ENCODE measurements at regions not wholly inside any gene's neighbourhood (a gene's known extent, or its start where the extent isn't known, plus 50 kb on each side); places are given as distances from the start of the nearest gene placed in this dataset.

DNA sequence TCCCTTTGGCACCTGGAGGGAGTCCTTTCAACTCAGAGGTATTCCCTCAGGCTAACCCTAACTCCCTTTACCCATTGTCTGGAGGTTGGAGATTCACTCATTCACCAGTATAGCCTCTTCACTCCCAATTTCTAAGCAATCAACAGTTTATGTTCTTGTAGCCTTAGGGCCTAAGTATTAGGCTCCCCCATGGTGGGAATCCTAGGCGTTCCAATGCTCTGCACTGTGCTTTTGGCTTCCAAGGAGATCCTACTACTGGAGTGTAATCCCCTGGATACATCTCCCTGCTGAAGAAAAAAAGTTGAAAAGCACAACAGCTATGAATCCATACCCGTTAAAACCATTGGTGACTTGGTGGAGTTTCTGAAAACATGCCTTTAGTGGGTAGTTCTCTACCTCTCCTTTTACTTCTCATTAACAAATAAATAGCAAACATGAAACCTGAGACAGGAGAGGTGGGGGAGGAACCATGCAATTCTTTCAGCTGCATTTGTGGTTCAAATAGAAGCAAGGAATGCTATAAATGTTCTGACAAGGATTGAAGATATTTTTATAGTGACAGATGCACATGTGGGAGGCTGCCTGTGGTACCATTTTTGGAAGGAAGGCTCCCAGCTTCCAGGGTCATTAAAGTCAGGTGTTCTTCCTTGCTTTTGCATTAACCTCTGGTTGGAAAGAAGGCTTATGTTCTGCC, 397.1 kb downstream of the DMAC1 start:
- DNase-seq (ENCODE audit: low read depth in 2 of 2): peak; percentile 7 to 20

DNA sequence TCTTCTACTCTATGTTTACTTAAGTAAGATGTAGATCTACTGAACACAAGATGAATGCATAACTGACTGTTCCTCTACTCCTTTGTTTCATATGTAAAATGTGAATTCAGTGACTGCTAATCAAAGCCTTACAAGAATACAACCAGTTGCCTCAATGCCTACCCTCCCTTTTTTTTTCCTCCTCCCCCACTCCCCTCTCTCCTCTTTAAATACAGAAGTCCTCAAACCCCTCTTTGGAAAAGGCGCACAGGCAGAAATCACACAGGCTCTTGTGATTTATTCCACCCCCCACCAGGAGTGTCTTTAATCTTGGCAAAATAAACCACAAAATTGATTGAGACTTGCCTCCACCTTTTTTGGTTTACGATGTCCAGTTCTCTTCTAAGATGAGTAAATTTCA, 398.5 kb downstream of the DMAC1 start:
- DNase-seq (ENCODE audit: low read depth in 2 of 2): no peak

DNA sequence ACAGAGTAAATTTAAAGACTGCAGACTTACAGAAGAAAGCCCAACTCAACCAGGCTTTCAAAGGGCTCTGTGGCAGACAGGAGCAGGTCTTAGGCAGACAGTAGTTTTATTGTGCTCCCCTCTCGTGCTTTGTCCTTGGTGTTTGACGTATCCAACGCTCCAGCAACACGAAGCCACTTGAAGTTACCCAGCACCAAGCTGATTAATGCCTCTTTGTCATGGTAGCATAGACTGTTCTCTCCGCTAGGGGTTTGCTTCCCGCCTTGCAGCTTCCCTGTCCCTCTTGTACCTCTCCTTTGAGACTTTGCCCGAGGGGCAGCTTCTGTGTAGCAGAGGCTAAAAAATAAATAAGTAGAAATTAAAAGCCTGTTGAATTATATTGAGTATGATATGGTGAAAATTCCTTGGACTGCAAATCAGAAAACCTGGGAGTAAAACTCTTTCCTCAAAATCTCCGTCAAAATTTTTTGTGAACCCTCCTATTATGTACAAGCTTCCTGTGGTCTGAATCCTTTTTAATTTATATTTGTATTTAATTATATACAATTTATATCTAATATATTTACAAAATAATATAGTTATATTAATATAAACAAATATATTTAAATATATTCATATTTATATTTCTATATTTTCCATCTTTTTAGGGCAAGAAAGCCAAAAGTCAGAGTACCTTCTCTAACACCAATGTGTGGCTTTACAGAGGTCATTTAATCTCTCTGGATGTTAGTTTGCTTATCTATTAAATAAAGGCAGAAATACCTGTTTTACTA, 405.4 kb downstream of the DMAC1 start:
- no peak for DNase-seq (ENCODE audit: low read depth in 2 of 2)

DNA sequence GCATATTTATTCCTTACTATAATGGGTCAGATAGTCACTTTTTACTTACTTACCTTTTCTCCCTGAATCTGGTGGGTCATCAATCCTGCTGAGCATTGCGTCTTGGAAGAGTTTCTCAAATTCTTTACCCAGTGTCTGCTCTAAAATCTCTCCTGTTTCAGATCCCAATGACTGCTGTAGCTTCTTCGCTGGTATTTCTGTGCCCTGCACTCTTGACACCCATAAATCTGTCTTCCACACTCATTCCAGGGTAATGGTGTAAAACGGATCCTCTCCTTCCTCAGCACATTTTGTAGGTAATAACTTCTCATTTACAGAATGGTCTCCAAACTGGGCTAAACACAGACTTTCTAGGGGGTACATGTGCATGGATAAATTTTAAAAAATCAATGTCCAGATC, 407.4 kb downstream of the DMAC1 start:
- no peak for DNase-seq (ENCODE audit: low read depth in 2 of 2)

DNA sequence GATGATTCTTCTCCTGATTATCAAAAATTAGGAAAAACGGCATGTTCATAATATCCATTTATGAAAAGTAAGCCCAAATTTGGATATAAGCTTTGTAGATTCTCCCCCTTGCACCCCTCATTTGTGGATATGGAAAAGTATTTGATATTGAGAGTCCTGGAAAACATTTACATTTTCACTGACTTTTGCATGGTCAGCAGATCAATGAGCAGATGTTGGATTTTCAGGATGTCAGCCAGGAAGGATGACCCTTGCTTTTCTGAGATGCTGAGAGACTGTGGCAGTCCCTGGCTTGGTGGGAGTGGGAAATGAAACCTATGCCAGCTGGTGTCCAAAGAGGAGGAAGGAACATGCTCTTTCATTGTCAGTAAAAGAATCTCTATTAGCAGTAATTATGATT, 410.8 kb downstream of the DMAC1 start:
- DNase-seq (ENCODE audit: low read depth in 2 of 2): no peak

DNA sequence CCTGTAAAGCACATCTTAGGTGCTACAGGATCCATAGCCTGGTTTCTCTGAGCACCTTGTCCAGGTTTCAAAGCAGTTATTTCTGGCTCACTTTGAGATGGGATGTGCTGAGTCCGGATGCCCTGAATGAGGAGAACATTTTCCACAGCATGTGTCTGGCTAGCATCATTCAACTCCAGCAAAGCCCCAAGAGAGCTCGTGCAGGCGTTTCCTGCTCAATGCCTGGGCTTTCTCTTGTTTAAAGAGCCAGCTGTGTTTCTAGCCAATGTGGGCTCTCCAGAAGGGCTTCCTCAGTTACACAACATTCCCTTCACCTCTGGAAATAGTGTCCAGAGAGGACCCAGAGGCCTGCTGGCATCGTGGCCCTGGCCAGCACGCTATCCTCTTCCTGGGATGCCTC, 411.7 kb downstream of the DMAC1 start:
- DNase-seq (ENCODE audit: low read depth in 2 of 2): no peak

DNA sequence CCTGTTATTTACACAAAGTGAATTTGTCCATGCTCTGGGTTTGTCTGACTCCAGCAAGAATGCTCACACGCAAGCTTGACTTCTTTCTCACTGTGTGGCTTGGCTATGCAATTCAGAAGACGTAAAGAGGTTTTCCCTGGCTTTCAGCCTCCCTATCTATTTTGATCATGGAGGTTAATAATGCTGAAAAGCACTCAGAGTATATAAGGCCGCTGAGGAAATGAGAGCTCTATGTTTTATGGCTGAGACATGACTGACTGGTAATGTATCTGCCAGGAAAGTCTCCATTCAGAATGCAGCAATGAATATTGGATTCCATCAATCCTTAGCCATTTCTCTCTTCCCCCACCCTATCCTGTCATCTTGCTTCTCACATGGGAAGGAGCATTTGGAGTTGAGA, 417.3 kb downstream of the DMAC1 start:
- DNase-seq (ENCODE audit: low read depth in 2 of 2): no peak

DNA sequence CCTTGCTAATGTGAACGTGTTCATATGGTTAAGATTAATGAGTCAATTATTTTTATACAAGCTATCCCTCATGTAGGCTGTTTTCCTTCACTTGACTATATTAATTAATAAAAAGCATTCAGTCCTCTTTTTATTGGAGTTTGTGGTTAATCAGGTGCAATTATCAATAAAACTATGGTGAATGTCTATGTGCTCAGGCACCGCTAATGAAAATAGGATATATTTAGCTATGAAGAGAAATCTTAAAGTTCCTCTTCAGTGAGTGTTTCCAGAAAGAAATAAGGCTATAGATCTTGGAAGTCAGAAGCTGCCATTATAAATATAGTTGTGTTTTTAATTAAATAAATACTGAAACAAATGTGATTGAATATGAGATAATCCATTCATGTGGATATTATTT, 422.1 kb downstream of the DMAC1 start:
- DNase-seq (ENCODE audit: low read depth in 2 of 2): no peak

DNA sequence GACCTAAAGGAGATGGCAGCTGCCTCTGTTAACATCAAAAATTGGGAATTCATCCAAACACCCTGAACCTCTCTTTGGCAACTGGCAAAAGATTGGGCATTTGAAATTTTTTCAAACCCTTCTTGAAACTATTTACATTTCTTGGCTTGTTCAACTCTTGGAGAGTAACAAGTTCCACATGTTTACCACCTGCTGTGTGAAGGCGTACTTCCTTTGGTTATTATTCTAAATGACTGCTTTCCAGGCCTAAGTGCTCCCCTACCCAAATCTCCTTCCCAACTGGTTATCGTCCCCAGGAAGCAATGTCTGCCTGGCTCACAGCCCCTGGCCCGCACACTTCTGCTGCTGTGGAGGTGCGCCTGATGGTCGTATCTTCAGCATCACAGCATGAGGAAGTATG, 422.7 kb downstream of the DMAC1 start:
- peak; percentile 34 to 46 for DNase-seq (ENCODE audit: low read depth in 2 of 2)

DNA sequence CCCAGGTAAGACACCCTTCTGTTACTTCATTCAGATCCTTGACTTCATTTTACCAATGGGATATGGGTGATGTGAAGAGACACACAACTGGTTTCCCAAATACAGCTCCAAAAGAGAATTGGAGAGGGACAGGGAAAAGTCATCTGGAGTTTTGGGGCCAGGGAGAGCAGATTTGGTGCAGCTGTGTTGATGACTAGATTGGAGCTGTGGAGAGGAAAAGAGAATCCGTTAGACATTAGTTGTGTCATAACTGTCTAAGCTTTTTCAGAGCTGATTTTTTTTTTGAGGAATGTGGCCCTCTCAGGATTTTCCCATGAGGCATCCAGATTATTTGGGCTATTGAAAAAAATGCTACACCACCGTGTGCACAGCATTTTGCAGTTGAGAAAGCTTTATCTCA, 423.4 kb downstream of the DMAC1 start:
- DNase-seq (ENCODE audit: low read depth in 2 of 2): no peak

DNA sequence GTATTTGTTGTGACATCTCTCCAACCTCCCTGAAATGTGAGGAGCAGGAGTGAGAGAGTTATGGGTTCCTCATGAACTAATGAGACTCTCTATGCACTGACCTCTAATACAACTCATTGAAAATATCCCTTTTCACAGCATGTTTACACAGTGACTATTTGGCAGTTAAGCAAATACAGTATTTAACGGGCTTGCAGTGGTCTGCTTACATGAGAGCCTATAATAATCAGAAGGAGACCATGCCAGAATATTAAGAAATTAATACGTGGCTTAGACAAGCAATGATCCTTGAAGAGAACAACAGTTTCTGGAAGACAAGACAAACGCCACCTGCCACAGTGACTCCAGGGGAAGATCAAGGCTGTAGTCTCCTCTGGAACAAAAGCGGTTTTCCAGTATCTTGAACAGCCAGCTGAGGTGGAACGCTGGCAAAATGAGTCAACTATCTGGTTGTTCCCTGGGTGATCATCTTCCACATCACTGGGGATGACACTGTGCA, 424.5 kb downstream of the DMAC1 start:
- no peak for DNase-seq (ENCODE audit: low read depth in 2 of 2)

DNA sequence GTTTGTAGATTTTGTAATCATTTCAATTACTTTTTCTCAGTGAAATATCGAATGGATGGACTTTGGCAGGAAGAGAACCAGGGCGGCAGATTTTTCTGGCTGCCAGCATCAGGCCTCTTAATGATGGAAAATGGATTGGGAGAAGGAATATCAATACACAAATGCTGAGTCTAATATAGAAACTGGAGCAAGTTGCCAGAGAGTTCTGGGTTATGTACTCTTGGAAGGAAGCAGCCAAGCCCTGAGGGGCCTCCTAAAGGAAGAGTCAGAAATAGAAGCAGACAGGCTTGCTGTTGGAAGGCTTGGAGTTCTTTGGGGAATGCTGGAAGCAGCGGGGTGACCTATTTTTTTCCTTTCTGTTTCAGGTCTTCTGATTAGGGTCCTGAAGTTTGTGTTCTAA, 428.6 kb downstream of the DMAC1 start:
- DNase-seq (ENCODE audit: low read depth in 2 of 2): no peak

DNA sequence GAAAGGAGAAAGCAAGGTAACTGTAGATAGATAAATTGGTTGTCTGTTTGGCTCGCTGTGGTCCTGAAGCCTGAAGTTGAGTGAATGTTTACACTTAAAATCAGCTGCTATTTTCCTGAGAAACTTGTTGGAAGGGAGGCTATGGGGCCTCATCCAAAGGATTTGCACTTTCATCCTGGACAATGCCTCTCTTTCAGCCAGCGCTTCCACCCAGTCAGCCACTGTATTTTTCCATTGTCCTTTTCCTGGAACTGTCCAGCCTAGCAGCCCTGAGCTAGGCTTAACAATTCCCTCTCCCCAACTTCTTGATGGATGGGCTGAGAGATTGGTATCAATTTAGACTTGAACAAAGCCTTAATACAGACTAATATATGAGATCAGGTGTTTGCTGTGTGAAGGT, 429.2 kb downstream of the DMAC1 start:
- no peak for DNase-seq (ENCODE audit: low read depth in 2 of 2)

DNA sequence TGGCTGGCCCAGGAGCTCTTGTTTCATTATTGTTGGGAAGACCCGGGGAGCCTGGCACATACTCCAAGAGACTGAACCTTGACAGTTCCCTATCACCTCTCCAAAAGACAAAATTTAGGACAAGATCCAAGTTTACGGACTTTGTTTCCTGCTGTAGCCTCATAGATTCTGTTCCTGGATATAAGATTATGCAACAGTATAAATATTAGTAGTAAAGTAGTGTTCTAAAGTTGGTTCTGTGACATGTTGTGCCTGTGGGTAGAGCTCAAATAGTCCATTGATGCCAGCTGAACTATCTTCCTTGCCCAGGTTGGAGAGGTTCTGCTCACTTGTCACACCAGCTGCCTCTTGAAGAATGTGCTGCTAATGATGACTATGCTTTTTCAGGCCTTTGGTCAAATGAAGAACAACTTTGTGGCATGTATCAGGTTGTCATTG, 430.2 kb downstream of the DMAC1 start:
- DNase-seq (ENCODE audit: low read depth in 2 of 2): no peak

DNA sequence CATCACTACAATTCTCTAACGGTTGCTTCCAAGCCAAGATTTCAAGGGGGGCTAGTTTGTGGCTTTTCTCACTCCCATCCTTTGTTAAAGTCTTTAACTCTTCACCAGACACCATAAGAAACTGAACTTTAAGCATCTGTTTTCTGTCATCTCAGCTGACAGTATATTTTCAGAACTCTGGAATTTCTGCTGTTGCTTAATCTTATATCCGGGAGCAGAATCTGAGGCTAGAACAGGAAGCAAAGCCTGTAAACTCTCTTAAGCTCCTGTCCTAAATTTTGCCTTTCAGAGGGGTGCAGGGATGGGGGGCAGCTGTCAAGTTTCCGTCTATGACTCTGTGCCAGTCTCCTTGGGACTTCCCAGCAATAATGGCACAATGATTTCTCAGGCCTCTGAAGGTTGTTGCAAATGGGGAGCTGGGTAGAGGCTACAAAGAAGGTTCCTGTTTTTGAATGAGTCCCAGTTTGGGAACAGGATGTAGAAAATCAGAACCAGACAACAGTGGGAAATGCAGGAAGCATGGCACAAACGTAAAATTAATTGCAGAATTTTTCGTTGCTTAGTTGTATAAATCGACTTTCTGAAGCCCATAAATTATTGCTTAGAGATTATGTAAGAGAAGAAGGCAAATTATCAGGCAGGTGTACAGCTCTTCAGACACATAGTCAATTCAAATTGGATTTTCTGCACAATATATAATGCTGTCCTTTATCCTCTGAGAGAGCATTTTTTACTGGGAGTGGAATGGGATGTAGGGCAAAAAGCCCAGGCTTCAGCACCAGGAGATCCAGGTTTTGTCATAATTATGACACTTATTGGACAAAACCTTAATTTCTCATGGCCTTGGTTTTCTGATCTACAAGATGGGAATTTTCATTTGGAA, 430.9 kb downstream of the DMAC1 start:
- peak; percentile 89 to 90 for DNase-seq (ENCODE audit: low read depth in 2 of 2)

DNA sequence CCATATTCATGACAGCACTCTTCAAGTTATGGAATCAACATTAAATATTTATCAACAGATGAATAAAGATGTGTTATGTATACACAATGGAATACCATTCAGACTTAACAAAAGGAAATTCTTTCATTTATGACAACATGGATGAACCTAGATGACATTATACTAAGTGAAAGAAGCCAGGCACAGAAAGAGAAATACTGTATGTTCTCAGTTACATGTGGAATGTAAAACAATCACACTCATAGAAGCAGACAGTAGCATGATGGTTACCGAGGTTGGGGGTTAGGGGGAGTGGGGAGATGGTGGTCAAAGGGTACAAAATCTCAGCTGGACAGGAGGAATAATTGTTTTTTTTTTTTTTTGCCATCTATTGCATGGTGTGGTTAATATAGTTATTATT, 431.9 kb downstream of the DMAC1 start:
- no peak for DNase-seq (ENCODE audit: low read depth in 2 of 2)

DNA sequence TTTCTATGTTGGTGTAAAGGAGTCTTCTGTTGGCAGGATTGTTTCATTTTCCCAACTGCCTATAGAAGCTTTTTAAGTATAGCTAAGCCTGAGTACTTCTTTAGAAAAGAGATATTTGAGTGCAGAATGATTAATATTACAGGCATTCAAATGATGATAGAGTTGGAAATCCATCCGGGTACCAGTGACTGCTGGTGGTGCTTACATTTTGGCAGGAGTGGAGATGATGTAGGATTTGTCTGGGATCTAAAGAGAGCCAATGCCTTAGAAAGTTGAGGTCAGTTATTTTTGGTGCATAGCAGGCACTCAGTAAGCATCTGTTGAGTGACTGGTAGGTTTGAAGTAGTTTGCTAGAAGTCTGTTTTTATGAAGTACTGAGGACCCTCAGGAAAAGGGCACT, 433.5 kb downstream of the DMAC1 start:
- peak; percentile 44 to 51 for DNase-seq (ENCODE audit: low read depth in 2 of 2)

DNA sequence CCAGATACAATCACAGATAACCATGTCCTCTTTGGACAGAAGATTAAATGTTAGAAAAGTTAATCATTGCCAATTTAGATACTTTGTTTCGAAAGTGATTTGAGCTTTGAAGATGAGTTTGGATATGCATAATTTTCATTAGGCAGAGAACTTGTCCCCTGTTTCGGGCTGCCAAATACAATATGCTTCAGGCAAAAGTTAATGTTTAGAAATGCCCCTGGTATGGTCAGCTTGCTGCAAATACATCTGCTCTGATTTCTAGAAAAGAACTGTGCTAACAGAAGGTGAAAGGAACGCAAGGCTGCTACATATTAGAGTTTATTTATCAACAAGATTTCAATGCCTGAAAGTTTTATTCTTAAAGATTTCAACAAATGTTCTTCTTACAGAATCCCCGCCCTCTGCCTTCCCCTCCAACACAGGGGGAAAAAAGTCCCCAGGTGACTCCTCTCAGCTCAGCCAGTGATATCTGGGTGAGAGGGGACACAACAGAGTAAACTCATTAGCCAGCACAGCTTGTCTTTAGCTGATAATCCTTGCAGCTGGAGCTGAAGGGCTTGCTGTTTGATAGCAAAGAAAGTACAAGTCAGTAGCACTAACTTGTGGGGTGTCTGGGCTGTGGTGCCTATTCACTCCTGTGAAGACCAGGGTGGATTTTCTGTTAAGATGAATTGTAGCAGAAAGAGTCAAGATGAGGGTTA, 435.7 kb downstream of the DMAC1 start:
- no peak for DNase-seq (ENCODE audit: low read depth in 2 of 2)

DNA sequence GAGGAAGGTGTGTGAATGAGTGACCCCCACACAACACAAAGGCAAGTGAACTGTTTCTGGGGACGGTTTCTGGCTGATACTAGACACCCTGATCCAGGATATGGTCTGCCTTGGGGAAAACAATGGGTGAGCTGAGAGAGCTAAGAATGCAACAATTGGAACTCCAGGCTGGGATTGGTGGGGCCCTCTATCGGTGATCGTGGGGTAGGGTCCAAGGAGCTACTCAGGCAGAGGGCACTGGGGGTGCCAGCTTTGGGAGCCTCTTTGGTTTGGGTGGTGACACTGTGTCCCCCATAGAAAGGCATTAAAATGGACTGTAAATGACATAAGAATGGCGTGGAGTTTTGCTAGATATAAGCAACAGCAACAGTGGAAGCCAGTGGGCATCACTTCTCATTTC, 439.1 kb downstream of the DMAC1 start:
- DNase-seq (ENCODE audit: low read depth in 2 of 2): no peak

DNA sequence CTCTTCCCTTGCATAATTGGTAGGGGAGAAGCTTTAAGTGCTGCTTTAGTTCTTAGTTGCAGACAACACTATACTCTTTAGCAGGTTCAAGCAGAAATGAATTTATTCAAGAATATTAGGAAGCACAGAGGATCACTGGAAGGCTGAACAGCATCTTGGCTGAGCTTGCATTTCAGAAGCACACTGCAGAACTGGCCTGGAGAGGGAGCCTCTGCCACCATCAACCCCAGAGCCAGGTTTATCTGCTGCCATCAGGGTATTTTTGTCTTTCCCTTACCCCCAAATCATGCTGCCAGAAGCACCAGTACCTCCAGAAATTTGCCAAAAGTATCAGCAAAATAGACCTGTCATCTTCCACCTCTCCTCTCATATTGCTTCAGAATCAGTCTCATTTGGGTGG, 440.7 kb downstream of the DMAC1 start:
- no peak for DNase-seq (ENCODE audit: low read depth in 2 of 2)

DNA sequence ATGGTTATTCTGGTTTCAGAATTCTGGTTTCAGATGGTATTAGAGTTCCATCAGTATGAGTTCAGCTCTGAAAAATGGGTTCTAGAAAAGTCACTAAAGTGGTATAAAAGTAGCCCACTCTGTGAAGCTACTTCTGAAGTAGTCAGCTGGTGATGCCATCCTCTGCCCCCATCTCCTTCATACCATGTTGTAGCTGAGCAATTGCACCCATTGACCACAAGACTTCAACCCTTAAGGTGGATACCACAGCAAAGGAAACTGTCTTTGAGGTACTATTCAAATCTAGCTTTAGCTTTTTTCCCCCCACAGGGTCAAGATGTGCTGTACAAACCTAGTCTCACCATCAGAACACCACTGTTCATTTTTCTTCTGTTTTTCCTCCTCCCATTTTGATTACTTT, 444.9 kb downstream of the DMAC1 start:
- DNase-seq (ENCODE audit: low read depth in 2 of 2): no peak

DNA sequence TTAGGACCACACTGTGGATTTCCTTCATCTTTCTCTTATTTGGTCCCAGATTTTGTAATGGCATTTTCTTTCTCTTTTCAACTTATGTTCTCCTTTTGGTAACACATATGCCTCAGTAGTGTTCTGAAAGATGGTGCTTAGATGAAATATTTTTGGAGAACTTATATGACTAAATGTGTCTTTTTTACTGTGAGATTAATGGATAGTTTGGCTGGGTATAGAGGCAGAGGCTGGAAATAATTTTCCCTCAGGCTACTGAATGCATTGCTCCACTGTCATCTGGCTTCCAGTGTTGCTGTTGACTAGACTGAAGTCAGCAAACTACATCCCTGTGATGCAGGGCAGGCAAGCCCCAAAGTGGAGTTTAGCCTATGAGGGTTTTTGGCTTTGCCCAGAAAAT, 450.9 kb downstream of the DMAC1 start:
- DNase-seq (ENCODE audit: low read depth in 2 of 2): no peak

Measured in fibroblast of skin of left quadriceps (primary cell).